ENCODE measurements at regions not wholly inside any gene's neighbourhood (a gene's known extent, or its start where the extent isn't known, plus 50 kb on each side); places are given as distances from the start of the nearest gene placed in this dataset.
"Not testable (repeated sequence)": the region's sequence is repeated elsewhere in the genome, so short reads cannot be mapped to it uniquely, and the experiment has no call there.

- Histone ChIP-seq H3K9me3 (no peaks in the 10 kb centered on the region), H3K36me3 (no peaks in the 10 kb centered on the region), H3K4me3 (replicated peaks in 1 of 3) (no peak overlapping the region), H3K27me3 (no peaks in the 10 kb centered on the region), H3K4me1 (no peaks in the 10 kb centered on the region), H3K27ac (no peak overlapping the region)
- TF ChIP-seq POLR2A (IDR thresholded peaks at IDR 0.05), result no peak
- TF ChIP-seq, protein P1, sequence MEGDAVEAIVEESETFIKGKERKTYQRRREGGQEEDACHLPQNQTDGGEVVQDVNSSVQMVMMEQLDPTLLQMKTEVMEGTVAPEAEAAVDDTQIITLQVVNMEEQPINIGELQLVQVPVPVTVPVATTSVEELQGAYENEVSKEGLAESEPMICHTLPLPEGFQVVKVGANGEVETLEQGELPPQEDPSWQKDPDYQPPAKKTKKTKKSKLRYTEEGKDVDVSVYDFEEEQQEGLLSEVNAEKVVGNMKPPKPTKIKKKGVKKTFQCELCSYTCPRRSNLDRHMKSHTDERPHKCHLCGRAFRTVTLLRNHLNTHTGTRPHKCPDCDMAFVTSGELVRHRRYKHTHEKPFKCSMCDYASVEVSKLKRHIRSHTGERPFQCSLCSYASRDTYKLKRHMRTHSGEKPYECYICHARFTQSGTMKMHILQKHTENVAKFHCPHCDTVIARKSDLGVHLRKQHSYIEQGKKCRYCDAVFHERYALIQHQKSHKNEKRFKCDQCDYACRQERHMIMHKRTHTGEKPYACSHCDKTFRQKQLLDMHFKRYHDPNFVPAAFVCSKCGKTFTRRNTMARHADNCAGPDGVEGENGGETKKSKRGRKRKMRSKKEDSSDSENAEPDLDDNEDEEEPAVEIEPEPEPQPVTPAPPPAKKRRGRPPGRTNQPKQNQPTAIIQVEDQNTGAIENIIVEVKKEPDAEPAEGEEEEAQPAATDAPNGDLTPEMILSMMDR (IDR thresholded peaks at IDR 0.05), result no peak
- no peak for DNase-seq
- WGBS, 2 donors, result 84 to 90% methylated on average over 3 of the region's 3 CpGs
- intact Hi-C loops (cut with DNase I), result no loop called here
Measured at GRCh38 chr5:67636850-67637524, 440.4 kb upstream of the CD180 start.

GRCh38 chr5:67636091-67636490 lies 439.5 kb upstream of the CD180 start:
- 71 to 86% methylated on average over 1 of the region's 1 CpG for WGBS, 2 donors
- Histone ChIP-seq H3K27ac (no peak overlapping the region), H3K4me3 (replicated peaks in 1 of 3) (no peak overlapping the region), H3K27me3 (no peaks in the 10 kb centered on the region), H3K4me1 (no peaks in the 10 kb centered on the region), H3K9me3 (no peaks in the 10 kb centered on the region), H3K36me3 (no peaks in the 10 kb centered on the region)
- TF ChIP-seq, protein P1 (IDR thresholded peaks at IDR 0.05), result no peak
- no peak for TF ChIP-seq POLR2A (IDR thresholded peaks at IDR 0.05)
- intact Hi-C loops (cut with DNase I), result no loop called here
- peak; percentile 11 to 14 for DNase-seq

- H3K27ac ChIP-seq; H3K27me3 ChIP-seq; H3K9me3 ChIP-seq; DNase-seq; H3K4me3 ChIP-seq (replicated peaks in 1 of 3); intact Hi-C loops (cut with DNase I); H3K36me3 ChIP-seq; H3K4me1 ChIP-seq: not testable (repeated sequence)
Measured at GRCh38 chr5:67627079-67627478, 430.5 kb upstream of the CD180 start.

- Histone ChIP-seq H3K4me1 (peaks cover 0 to 9% of the 10 kb centered on the region in 2 donors), H3K36me3 (no peaks in the 10 kb centered on the region), H3K9me3 (no peaks in the 10 kb centered on the region), H3K4me3 (replicated peaks in 1 of 3) (no peak overlapping the region), H3K27me3 (no peaks in the 10 kb centered on the region), H3K27ac (no peak overlapping the region)
- no peak for TF ChIP-seq POLR2A (IDR thresholded peaks at IDR 0.05)
- TF ChIP-seq, protein P1 (IDR thresholded peaks at IDR 0.05), result no peak
- intact Hi-C loops (cut with DNase I), result no loop called here
- WGBS, 2 donors, result 83 to 100% methylated on average over 1 of the region's 1 CpG
- no peak for DNase-seq
Measured at GRCh38 chr5:67623078-67623477, 426.5 kb upstream of the CD180 start.

DNA sequence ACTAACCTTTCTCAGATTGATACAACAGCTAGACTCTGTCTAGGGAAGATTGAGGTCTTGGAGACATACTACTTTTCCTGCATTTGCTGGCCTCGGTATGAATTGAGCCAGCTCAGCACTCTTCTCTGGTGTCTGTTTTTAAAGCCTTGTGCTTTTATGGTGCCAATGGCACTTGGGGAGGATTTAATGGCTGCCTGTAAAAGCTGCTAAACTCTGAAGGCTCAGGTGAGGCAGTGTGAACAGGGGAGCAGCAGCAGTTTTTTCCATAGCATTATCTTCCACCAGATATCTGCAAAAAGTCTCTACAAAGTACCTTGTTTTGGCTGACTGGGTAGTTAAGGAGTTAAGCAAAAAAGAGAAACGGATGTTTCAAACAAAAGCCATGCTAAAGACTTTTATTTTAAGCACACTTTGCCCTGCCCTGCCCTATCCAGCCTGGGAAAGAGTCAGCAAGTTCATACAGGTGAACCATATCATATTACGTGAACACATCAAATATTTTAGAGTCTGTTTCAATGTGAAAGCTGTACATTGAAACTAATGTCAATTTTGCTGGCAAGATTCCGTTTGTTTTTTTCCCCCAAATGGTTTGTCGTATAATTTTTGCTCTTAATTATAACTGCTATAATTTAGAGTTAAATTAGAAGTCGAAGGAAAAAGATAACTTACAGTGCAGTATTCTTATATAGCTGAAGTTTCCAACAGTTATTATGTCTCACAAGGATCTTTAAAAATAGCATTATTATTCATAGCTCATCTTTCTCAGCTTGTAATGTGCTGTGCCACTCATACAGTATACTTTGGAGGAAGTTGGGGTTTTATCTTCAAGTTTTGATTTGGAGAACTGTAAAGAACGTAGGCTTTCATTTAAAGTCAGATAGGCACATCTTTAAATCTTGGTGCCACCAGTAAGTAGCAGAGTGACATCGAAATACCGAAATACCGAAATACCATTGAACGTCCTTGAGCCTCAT lies 424.1 kb upstream of the CD180 start:
- H3K36me3 ChIP-seq, result no peaks in the 10 kb centered on the region
- H3K27me3 ChIP-seq, result no peaks in the 10 kb centered on the region
- no peaks in the 10 kb centered on the region for H3K9me3 ChIP-seq
- H3K4me1 ChIP-seq, result peaks cover 0 to 9% of the 10 kb centered on the region in 2 donors
- DNase-seq, result peak; percentile 2 to 6
- no peak for TF ChIP-seq POLR2A (IDR thresholded peaks at IDR 0.05)
- TF ChIP-seq, protein P1 (IDR thresholded peaks at IDR 0.05), result no peak
- intact Hi-C loops (cut with DNase I), result no loop called here
- no peak overlapping the region for H3K27ac ChIP-seq
- H3K4me3 ChIP-seq (replicated peaks in 1 of 3), result no peak overlapping the region
- 72 to 75% methylated on average over 11 of the region's 11 CpGs for WGBS, 2 donors
